Breast epithelium (tissue), 3 donors: ENCODE measurements at regions not wholly inside any gene's neighbourhood (a gene's known extent, or its start where the extent isn't known, plus 50 kb on each side); places are given as distances from the start of the nearest gene placed in this dataset.

Source experiments
- POLR2A ChIP-seq: fragments of 450-650 bp; IDR thresholded peaks from one replicate; pipeline ENCODE4 v1.6.1; 2016; ENCODE audit warnings: antibody characterized with exemption, mild to moderate bottlenecking, moderate library complexity
- TF ChIP-seq, protein P1 (sequence below), 3 donors: fragments of 450-650 bp; IDR thresholded peaks; one replicate each; pipeline ENCODE4 v1.5.1; 2016 to 2017; ENCODE audit warnings: antibody characterized with exemption in 3 of 3, mild to moderate bottlenecking in 3 of 3, moderate library complexity in 3 of 3

GRCh38 chr3:135688003-135688402 is 277.5 kb upstream of the PPP2R3A start:
- TF ChIP-seq, protein P1, sequence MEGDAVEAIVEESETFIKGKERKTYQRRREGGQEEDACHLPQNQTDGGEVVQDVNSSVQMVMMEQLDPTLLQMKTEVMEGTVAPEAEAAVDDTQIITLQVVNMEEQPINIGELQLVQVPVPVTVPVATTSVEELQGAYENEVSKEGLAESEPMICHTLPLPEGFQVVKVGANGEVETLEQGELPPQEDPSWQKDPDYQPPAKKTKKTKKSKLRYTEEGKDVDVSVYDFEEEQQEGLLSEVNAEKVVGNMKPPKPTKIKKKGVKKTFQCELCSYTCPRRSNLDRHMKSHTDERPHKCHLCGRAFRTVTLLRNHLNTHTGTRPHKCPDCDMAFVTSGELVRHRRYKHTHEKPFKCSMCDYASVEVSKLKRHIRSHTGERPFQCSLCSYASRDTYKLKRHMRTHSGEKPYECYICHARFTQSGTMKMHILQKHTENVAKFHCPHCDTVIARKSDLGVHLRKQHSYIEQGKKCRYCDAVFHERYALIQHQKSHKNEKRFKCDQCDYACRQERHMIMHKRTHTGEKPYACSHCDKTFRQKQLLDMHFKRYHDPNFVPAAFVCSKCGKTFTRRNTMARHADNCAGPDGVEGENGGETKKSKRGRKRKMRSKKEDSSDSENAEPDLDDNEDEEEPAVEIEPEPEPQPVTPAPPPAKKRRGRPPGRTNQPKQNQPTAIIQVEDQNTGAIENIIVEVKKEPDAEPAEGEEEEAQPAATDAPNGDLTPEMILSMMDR (IDR thresholded peaks at IDR 0.05) = no peak
- TF ChIP-seq POLR2A = no peak
